NCI-H2029 treated with DMSO at 0.1 percent for 48 hours (cell line): ENCODE measurements at regions not wholly inside any gene's neighbourhood (a gene's known extent, or its start where the extent isn't known, plus 50 kb on each side); places are given as distances from the start of the nearest gene placed in this dataset.
"Not testable (repeated sequence)": the region's sequence is repeated elsewhere in the genome, so short reads cannot be mapped to it uniquely, and the experiment has no call there.

Experiments used
- DNase-seq: peaks from one replicate; lab custom pipeline; 2025; lab: John Stamatoyannopoulos, UW

GRCh38 chr13:112145551-112146360 is 78.8 kb downstream of the SOX1 start:
- no peak for DNase-seq

- DNase-seq = no peak
These were observed 83.4 kb downstream of the SOX1 start for GRCh38 chr13:112150352-112150751.

- DNase-seq = no peak
These were observed 85.9 kb downstream of the SOX1 start for GRCh38 chr13:112152846-112153245.

GRCh38 chr13:112153364-112153763 is 86.4 kb downstream of the SOX1 start:
- DNase-seq = no peak

GRCh38 chr13:112153846-112154245 is 86.9 kb downstream of the SOX1 start:
- no peak for DNase-seq

GRCh38 chr13:112154301-112155060 is 87.5 kb downstream of the SOX1 start:
- DNase-seq = no peak

- no peak for DNase-seq
These were observed 92.0 kb downstream of the SOX1 start for GRCh38 chr13:112158961-112159360.

- no peak for DNase-seq
These were observed 92.9 kb downstream of the SOX1 start for GRCh38 chr13:112159575-112160547.

- no peak for DNase-seq
These were observed 93.6 kb downstream of the SOX1 start for GRCh38 chr13:112160558-112160957.

GRCh38 chr13:112161521-112162301 is 94.8 kb downstream of the SOX1 start:
- no peak for DNase-seq

GRCh38 chr13:112163691-112164660 is 97.0 kb downstream of the SOX1 start:
- not testable (repeated sequence) for DNase-seq

GRCh38 chr13:112165712-112166111 is 98.8 kb downstream of the SOX1 start:
- DNase-seq = no peak

- no peak for DNase-seq
These were observed 101.8 kb downstream of the SOX1 start for GRCh38 chr13:112168761-112169160.

- DNase-seq = no peak
These were observed 103.2 kb downstream of the SOX1 start for GRCh38 chr13:112169941-112170822.

- DNase-seq = no peak
These were observed 104.0 kb downstream of the SOX1 start for GRCh38 chr13:112170823-112171569.

- no peak for DNase-seq
These were observed 104.6 kb downstream of the SOX1 start for GRCh38 chr13:112171570-112171965.

GRCh38 chr13:112172017-112172416 is 105.1 kb downstream of the SOX1 start:
- DNase-seq = no peak

- no peak for DNase-seq
These were observed 105.8 kb downstream of the SOX1 start for GRCh38 chr13:112172641-112173251.
